Kidney epithelial cell (primary cell): ENCODE measurements at regions not wholly inside any gene's neighbourhood (a gene's known extent, or its start where the extent isn't known, plus 50 kb on each side); places are given as distances from the start of the nearest gene placed in this dataset.

ENCODE experiments used
- DNase-seq: peaks from one replicate; pipeline ENCODE4 v3.0.0-alpha.2; 2010; ENCODE audit warnings: low read depth
- H3K27me3 ChIP-seq: 2 replicates; pipeline ENCODE4 v1.6.0; 2011; ENCODE audit warnings: low read length; ENCODE audit not compliant: control insufficient read depth, insufficient read depth
- H3K36me3 ChIP-seq: 2 replicates; pipeline ENCODE4 v1.5.1; 2011; ENCODE audit warnings: low read length; ENCODE audit not compliant: control insufficient read depth, insufficient read depth
- H3K4me3 ChIP-seq: 2 replicates; pipeline ENCODE4 v1.5.1; 2011; ENCODE audit warnings: low read depth, mild to moderate bottlenecking, control low read depth, low read length
- TF ChIP-seq, protein P1 (sequence below): IDR thresholded peaks from 2 replicates; pipeline ENCODE4 v1.5.1; 2011; ENCODE audit warnings: mild to moderate bottlenecking, moderate library complexity, low read length, control low read depth, inconsistent platforms; ENCODE audit not compliant: insufficient read depth, poor library complexity, severe bottlenecking

GRCh38 chr1:216905137-216905536 lies 181.9 kb upstream of the ESRRG start:
- Histone ChIP-seq H3K36me3 (no peaks in the 10 kb centered on the region), H3K27me3 (no peaks in the 10 kb centered on the region), H3K4me3 (no peak overlapping the region)
- TF ChIP-seq, protein P1, sequence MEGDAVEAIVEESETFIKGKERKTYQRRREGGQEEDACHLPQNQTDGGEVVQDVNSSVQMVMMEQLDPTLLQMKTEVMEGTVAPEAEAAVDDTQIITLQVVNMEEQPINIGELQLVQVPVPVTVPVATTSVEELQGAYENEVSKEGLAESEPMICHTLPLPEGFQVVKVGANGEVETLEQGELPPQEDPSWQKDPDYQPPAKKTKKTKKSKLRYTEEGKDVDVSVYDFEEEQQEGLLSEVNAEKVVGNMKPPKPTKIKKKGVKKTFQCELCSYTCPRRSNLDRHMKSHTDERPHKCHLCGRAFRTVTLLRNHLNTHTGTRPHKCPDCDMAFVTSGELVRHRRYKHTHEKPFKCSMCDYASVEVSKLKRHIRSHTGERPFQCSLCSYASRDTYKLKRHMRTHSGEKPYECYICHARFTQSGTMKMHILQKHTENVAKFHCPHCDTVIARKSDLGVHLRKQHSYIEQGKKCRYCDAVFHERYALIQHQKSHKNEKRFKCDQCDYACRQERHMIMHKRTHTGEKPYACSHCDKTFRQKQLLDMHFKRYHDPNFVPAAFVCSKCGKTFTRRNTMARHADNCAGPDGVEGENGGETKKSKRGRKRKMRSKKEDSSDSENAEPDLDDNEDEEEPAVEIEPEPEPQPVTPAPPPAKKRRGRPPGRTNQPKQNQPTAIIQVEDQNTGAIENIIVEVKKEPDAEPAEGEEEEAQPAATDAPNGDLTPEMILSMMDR, result no peak
- DNase-seq, result no peak

GRCh38 chr1:216904471-216904870 lies 181.2 kb upstream of the ESRRG start:
- no peak overlapping the region for H3K4me3 ChIP-seq
- TF ChIP-seq, protein P1, result no peak

DNA sequence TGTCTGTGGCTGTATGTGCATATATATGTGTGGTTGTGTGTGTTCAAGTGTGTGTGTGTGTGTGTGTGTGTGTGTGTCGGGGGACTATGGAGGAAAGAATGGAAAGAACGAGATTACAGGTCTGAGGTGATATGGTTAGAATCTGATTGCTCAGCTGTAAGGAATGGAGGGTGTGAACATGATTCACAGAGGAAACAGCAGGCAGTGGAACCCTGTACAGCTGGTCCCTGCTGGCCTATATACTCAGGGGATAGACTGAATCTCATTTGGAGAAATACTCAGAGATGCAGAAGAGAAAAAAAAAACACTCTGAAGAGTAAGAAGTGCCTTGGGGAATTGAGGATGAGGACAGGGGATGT lies 180.1 kb upstream of the ESRRG start:
- DNase-seq, result peak; percentile 88
- TF ChIP-seq, protein P1, result no peak
- Histone ChIP-seq H3K4me3 (no peak overlapping the region), H3K36me3 (no peaks in the 10 kb centered on the region), H3K27me3 (no peaks in the 10 kb centered on the region)

More at GRCh38 chr1:216904471-216904870, 181.2 kb upstream of the ESRRG start:
- no peak for DNase-seq
- H3K27me3 ChIP-seq, result no peaks in the 10 kb centered on the region
- no peaks in the 10 kb centered on the region for H3K36me3 ChIP-seq

- no peak overlapping the region for H3K4me3 ChIP-seq
- no peaks in the 10 kb centered on the region for H3K36me3 ChIP-seq
- H3K27me3 ChIP-seq, result no peaks in the 10 kb centered on the region
- peak; percentile 26 for DNase-seq
- TF ChIP-seq, protein P1, result no peak
These were observed 179.6 kb upstream of the ESRRG start for GRCh38 chr1:216902669-216903381.

DNA sequence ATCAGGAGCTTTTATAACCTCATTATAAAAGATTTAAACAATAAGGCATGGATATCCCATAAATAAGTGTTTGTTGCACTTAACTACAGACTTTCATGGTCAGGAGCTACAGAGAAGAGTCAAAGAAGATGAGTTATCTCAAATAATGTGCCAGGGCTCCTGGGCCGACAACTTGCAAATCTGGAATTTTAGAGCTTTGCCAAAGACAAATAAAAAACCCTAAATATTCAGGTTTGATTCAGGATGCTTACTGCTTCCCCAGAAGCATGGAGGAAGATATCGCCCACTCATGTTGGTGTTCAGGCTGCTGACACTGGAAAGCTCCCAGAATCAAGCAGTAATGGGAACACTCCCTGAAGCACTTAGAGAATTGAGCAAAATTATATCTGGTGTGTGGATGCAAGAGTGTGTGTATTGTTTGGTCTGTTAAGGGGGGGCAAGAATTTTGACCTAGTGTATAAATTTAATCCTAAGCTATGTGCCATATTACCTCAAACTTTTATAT lies 176.9 kb upstream of the ESRRG start:
- no peaks in the 10 kb centered on the region for H3K36me3 ChIP-seq
- H3K4me3 ChIP-seq, result no peak overlapping the region
- TF ChIP-seq, protein P1, result no peak
- DNase-seq, result no peak
- no peaks in the 10 kb centered on the region for H3K27me3 ChIP-seq

DNA sequence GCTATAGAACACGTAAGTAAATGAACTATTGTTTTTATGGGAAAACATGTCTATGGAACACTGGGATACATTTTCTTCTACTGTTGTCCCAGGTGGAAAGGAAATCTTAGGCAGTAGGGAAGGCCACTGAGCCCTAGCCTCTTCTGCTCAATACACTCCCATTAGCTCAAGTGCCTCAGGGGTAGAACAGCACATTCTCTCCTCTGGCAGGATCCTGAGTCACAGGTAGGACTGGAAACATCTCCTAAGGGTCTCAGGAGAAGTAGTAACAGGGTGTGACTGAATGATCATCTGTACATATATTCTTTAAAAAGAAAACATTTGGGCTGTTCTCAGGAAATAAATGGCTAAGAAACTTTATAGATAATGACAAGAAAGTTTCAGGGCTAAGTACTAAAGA lies 175.6 kb upstream of the ESRRG start:
- DNase-seq, result no peak
- Histone ChIP-seq H3K4me3 (no peak overlapping the region), H3K36me3 (no peaks in the 10 kb centered on the region), H3K27me3 (no peaks in the 10 kb centered on the region)
- TF ChIP-seq, protein P1, result no peak
